GM23338 (cell line): ENCODE measurements at regions not wholly inside any gene's neighbourhood (a gene's known extent, or its start where the extent isn't known, plus 50 kb on each side); places are given as distances from the start of the nearest gene placed in this dataset.

ENCODE experiments used
- CREB1 ChIP-seq: fragments of 250-450 bp; sonication (Bioruptor Pico); IDR thresholded peaks from 2 replicates; pipeline ENCODE4 v1.5.0; 2020; ENCODE audit warnings: low read depth, mild to moderate bottlenecking, moderate library complexity
- CTCF ChIP-seq, 2 experiments: fragments of 200-600 bp in 1 of 2; sonication (generic) in 1 of 2; conservative IDR thresholded peaks; 2 replicates each; pipeline versions ENCODE4 v1.5.1 to v1.6.1; 2016 to 2017; ENCODE audit warnings: antibody characterized with exemption in 2 of 2, low read depth in 2 of 2, mild to moderate bottlenecking in 2 of 2, moderate library complexity in 1 of 2
- ETS1 ChIP-seq: IDR thresholded peaks from 2 replicates; pipeline ENCODE4 v1.6.1; 2016; ENCODE audit warnings: antibody characterized with exemption
- EZH2phosphoT487 ChIP-seq: fragments of 200-600 bp; sonication (generic); IDR thresholded peaks from one replicate; pipeline ENCODE4 v1.8.1; 2018; ENCODE audit warnings: antibody characterized with exemption; ENCODE audit not compliant: unreplicated experiment
- POLR2AphosphoS5 ChIP-seq: IDR thresholded peaks from 2 replicates; pipeline ENCODE4 v1.6.1; 2016; ENCODE audit warnings: antibody characterized with exemption, low read depth
- STAT1 ChIP-seq: IDR thresholded peaks from one replicate; pipeline ENCODE4 v1.6.1; 2016; ENCODE audit warnings: antibody characterized with exemption; ENCODE audit not compliant: unreplicated experiment
- ZNF331 ChIP-seq: fragments of 250-450 bp; sonication (Bioruptor Pico); IDR thresholded peaks from 2 replicates; pipeline ENCODE4 v1.5.0; 2020; ENCODE audit warnings: low read depth, mild to moderate bottlenecking, moderate library complexity
- TF ChIP-seq, protein P1 (sequence below): IDR thresholded peaks from one replicate; pipeline ENCODE4 v1.6.1; 2018; ENCODE audit warnings: antibody characterized with exemption; ENCODE audit not compliant: unreplicated experiment

GRCh38 chr2:176555781-176556180, 286.5 kb downstream of the MTX2 start:
- TF ChIP-seq CTCF (conservative IDR thresholded peaks at IDR 0.05; ENCODE audit: low read depth in 2 of 2) (no peak), ZNF331 (CRISPR knock-in tag) (no peak), EZH2phosphoT487 (no peak), POLR2AphosphoS5 (no peak), STAT1 (no peak), ETS1 (no peak), CREB1 (CRISPR knock-in tag) (no peak)
- TF ChIP-seq, protein P1, sequence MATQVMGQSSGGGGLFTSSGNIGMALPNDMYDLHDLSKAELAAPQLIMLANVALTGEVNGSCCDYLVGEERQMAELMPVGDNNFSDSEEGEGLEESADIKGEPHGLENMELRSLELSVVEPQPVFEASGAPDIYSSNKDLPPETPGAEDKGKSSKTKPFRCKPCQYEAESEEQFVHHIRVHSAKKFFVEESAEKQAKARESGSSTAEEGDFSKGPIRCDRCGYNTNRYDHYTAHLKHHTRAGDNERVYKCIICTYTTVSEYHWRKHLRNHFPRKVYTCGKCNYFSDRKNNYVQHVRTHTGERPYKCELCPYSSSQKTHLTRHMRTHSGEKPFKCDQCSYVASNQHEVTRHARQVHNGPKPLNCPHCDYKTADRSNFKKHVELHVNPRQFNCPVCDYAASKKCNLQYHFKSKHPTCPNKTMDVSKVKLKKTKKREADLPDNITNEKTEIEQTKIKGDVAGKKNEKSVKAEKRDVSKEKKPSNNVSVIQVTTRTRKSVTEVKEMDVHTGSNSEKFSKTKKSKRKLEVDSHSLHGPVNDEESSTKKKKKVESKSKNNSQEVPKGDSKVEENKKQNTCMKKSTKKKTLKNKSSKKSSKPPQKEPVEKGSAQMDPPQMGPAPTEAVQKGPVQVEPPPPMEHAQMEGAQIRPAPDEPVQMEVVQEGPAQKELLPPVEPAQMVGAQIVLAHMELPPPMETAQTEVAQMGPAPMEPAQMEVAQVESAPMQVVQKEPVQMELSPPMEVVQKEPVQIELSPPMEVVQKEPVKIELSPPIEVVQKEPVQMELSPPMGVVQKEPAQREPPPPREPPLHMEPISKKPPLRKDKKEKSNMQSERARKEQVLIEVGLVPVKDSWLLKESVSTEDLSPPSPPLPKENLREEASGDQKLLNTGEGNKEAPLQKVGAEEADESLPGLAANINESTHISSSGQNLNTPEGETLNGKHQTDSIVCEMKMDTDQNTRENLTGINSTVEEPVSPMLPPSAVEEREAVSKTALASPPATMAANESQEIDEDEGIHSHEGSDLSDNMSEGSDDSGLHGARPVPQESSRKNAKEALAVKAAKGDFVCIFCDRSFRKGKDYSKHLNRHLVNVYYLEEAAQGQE: no peak
